ENCODE measurements at regions not wholly inside any gene's neighbourhood (a gene's known extent, or its start where the extent isn't known, plus 50 kb on each side); places are given as distances from the start of the nearest gene placed in this dataset.
"Not testable (repeated sequence)": the region's sequence is repeated elsewhere in the genome, so short reads cannot be mapped to it uniquely, and the experiment has no call there.

- WGBS (ENCODE audit: insufficient coverage, low coverage, low lambda C conversion rate, missing lambda C conversion rate) = 58% methylated on average over 19 of the region's 19 CpGs
Observed at GRCh38 chr16:79838496-79839259, 238.1 kb upstream of the MAF start.

GRCh38 chr16:79836144-79836543 is 235.6 kb upstream of the MAF start:
- Histone ChIP-seq H3K4me3 (no peak overlapping the region), H3K27ac (no peak overlapping the region), H3K4me1 (no peaks in the 10 kb centered on the region), H3K27me3 (no peaks in the 10 kb centered on the region), H3K36me3 (no peaks in the 10 kb centered on the region), H3K9me3 (no peaks in the 10 kb centered on the region)
- ATAC-seq (no peak), DNase-seq (no peak)
- 93% methylated on average over 2 of the region's 2 CpGs for WGBS (ENCODE audit: insufficient coverage, low coverage, low lambda C conversion rate, missing lambda C conversion rate)
- TF ChIP-seq POLR2A (IDR thresholded peaks at IDR 0.05) (no peak), CTCF (IDR thresholded peaks at IDR 0.05) (no peak)
- intact Hi-C loops (cut with DNase I) = no loop called here

More at GRCh38 chr16:79838496-79839259, 238.1 kb upstream of the MAF start:
- no peak for DNase-seq
- Histone ChIP-seq H3K27me3 (no peaks in the 10 kb centered on the region), H3K9me3 (no peaks in the 10 kb centered on the region), H3K27ac (no peak overlapping the region), H3K4me1 (no peaks in the 10 kb centered on the region), H3K4me3 (no peak overlapping the region), H3K36me3 (no peaks in the 10 kb centered on the region)
- intact Hi-C loops (cut with DNase I) = no loop called here
- TF ChIP-seq POLR2A (IDR thresholded peaks at IDR 0.05) (no peak), CTCF (IDR thresholded peaks at IDR 0.05) (no peak)
- ATAC-seq = peak in 2 of 4 donors; percentile 28 to 29

- H3K4me3 ChIP-seq = no peak overlapping the region
- ATAC-seq = no peak
- intact Hi-C loops (cut with DNase I) = no loop called here
- no peak overlapping the region for H3K27ac ChIP-seq
- WGBS (ENCODE audit: insufficient coverage, low coverage, low lambda C conversion rate, missing lambda C conversion rate) = 91% methylated on average over 6 of the region's 7 CpGs
- TF ChIP-seq POLR2A (IDR thresholded peaks at IDR 0.05) (no peak), CTCF (IDR thresholded peaks at IDR 0.05) (no peak)
- H3K36me3 ChIP-seq = no peaks in the 10 kb centered on the region
- H3K4me1 ChIP-seq = no peaks in the 10 kb centered on the region
- H3K9me3 ChIP-seq = no peaks in the 10 kb centered on the region
- no peak for DNase-seq
- no peaks in the 10 kb centered on the region for H3K27me3 ChIP-seq
Observed at GRCh38 chr16:79835194-79835593, 234.7 kb upstream of the MAF start.

- intact Hi-C loops (cut with DNase I) = no loop called here
- TF ChIP-seq POLR2A (IDR thresholded peaks at IDR 0.05) (no peak), CTCF (IDR thresholded peaks at IDR 0.05) (no peak)
- H3K4me1 ChIP-seq = no peaks in the 10 kb centered on the region
- no peak for DNase-seq
- no peak for ATAC-seq
- H3K36me3 ChIP-seq = no peaks in the 10 kb centered on the region
- H3K4me3 ChIP-seq = no peak overlapping the region
- no peak overlapping the region for H3K27ac ChIP-seq
- no peaks in the 10 kb centered on the region for H3K27me3 ChIP-seq
- 86% methylated on average over 3 of the region's 4 CpGs for WGBS (ENCODE audit: insufficient coverage, low coverage, low lambda C conversion rate, missing lambda C conversion rate)
- H3K9me3 ChIP-seq = no peaks in the 10 kb centered on the region
Observed at GRCh38 chr16:79834720-79835119, 234.2 kb upstream of the MAF start.

GRCh38 chr16:79834003-79834402 is 233.5 kb upstream of the MAF start:
- DNase-seq; H3K4me1 ChIP-seq; ATAC-seq; intact Hi-C loops (cut with DNase I); H3K4me3 ChIP-seq; H3K9me3 ChIP-seq; H3K27ac ChIP-seq; H3K36me3 ChIP-seq; H3K27me3 ChIP-seq: not testable (repeated sequence)

Measured in right lobe of liver (tissue), 6 donors.